Naive B cell (primary cell): ENCODE measurements at regions not wholly inside any gene's neighbourhood (a gene's known extent, or its start where the extent isn't known, plus 50 kb on each side); places are given as distances from the start of the nearest gene placed in this dataset.
"Not testable (repeated sequence)": the region's sequence is repeated elsewhere in the genome, so short reads cannot be mapped to it uniquely, and the experiment has no call there.

ENCODE experiments used
- ATAC-seq, 2 donors: fragments of 150-1000 bp; cut with Tn5 transposase; 2 replicates each; pipeline ENCODE4 v1.10.0; 2021; ENCODE audit warnings: low read depth in 2 of 2, mild to moderate bottlenecking in 2 of 2, moderate library complexity in 2 of 2
- DNase-seq: peaks from one replicate; pipeline ENCODE4 v3.0.0; 2022
- H3K27ac Mint-ChIP-seq, 6 donors: one replicate each; pipeline ENCODE4 v1.8.0; 2020 to 2022; ENCODE audit warnings: mild to moderate bottlenecking in 6 of 6, mixed read lengths in 6 of 6, moderate library complexity in 5 of 6, inconsistent platforms in 2 of 6
- H3K27me3 Mint-ChIP-seq, 3 donors: one replicate each; pipeline ENCODE4 v1.8.0; 2021 to 2022; ENCODE audit warnings: mixed read lengths in 3 of 3, mild to moderate bottlenecking in 1 of 3
- H3K36me3 Mint-ChIP-seq, 2 donors: one replicate each; pipeline ENCODE4 v1.8.0; 2020 to 2022; ENCODE audit warnings: mixed read lengths in 2 of 2, inconsistent platforms in 1 of 2, mild to moderate bottlenecking in 1 of 2
- H3K4me1 Mint-ChIP-seq, 3 donors: one replicate each; pipeline ENCODE4 v1.8.0; 2020 to 2022; ENCODE audit warnings: mixed read lengths in 3 of 3, inconsistent platforms in 1 of 3, mild to moderate bottlenecking in 1 of 3, moderate library complexity in 1 of 3
- H3K4me3 Mint-ChIP-seq, 8 donors: one replicate each; pipeline ENCODE4 v1.8.0; 2020 to 2022; ENCODE audit warnings: mild to moderate bottlenecking in 8 of 8, mixed read lengths in 8 of 8, moderate library complexity in 8 of 8, inconsistent platforms in 2 of 8
- H3K9me3 Mint-ChIP-seq, 7 donors: one replicate each; pipeline ENCODE4 v1.8.0; 2020 to 2022; ENCODE audit warnings: mixed read lengths in 7 of 7, mild to moderate bottlenecking in 5 of 7, inconsistent platforms in 2 of 7, moderate library complexity in 1 of 7

GRCh38 chr6:85252552-85252951, 197.3 kb upstream of the NT5E start:
- ATAC-seq (no peak), DNase-seq (no peak)
- Mint-ChIP-seq H3K27ac (no peak overlapping the region), H3K36me3 (no peaks in the 10 kb centered on the region), H3K4me1 (no peaks in the 10 kb centered on the region), H3K4me3 (no peak overlapping the region), H3K27me3 (peaks cover 0 to 10% (median 0%) of the 10 kb centered on the region in 3 donors), H3K9me3 (peaks cover 8 to 25% (median 10%) of the 10 kb centered on the region in 7 donors)

- no peaks in the 10 kb centered on the region for H3K36me3 Mint-ChIP-seq
- H3K9me3 Mint-ChIP-seq: peaks cover 8 to 28% (median 10%) of the 10 kb centered on the region in 7 donors
- no peak overlapping the region for H3K27ac Mint-ChIP-seq
- peaks cover 0 to 10% (median 0%) of the 10 kb centered on the region in 3 donors for H3K27me3 Mint-ChIP-seq
- ATAC-seq (no peak), DNase-seq (no peak)
- peak overlapping the region in 1 of 8 donors; percentile 17 for H3K4me3 Mint-ChIP-seq
- H3K4me1 Mint-ChIP-seq: no peaks in the 10 kb centered on the region
Measured at GRCh38 chr6:85252085-85252484, 197.8 kb upstream of the NT5E start.

- H3K4me3 Mint-ChIP-seq: no peak overlapping the region
- H3K27ac Mint-ChIP-seq: no peak overlapping the region
- no peak for DNase-seq
Measured at GRCh38 chr6:85251300-85251699, 198.6 kb upstream of the NT5E start.

GRCh38 chr6:85250586-85251220, 199.2 kb upstream of the NT5E start:
- no peaks in the 10 kb centered on the region for H3K36me3 Mint-ChIP-seq

More at GRCh38 chr6:85251300-85251699, 198.6 kb upstream of the NT5E start:
- H3K36me3 Mint-ChIP-seq: no peaks in the 10 kb centered on the region
- ATAC-seq: no peak
- H3K27me3 Mint-ChIP-seq: peaks cover 0 to 10% (median 0%) of the 10 kb centered on the region in 3 donors
- no peaks in the 10 kb centered on the region for H3K4me1 Mint-ChIP-seq
- peaks cover 8 to 33% (median 10%) of the 10 kb centered on the region in 7 donors for H3K9me3 Mint-ChIP-seq

GRCh38 chr6:85245004-85245403, 204.9 kb upstream of the NT5E start:
- DNase-seq: no peak
- Mint-ChIP-seq H3K9me3 (peaks cover 2 to 19% (median 4%) of the 10 kb centered on the region in 7 donors), H3K27me3 (no peaks in the 10 kb centered on the region), H3K4me3 (no peak overlapping the region), H3K36me3 (no peaks in the 10 kb centered on the region), H3K27ac (no peak overlapping the region), H3K4me1 (no peaks in the 10 kb centered on the region)
- no peak for ATAC-seq

More at GRCh38 chr6:85250586-85251220, 199.2 kb upstream of the NT5E start:
- ATAC-seq: no peak
- H3K27me3 Mint-ChIP-seq: peaks cover 0 to 9% (median 0%) of the 10 kb centered on the region in 3 donors
- H3K9me3 Mint-ChIP-seq: peaks cover 8 to 33% (median 10%) of the 10 kb centered on the region in 7 donors
- DNase-seq: no peak
- H3K4me1 Mint-ChIP-seq: no peaks in the 10 kb centered on the region
- H3K4me3 Mint-ChIP-seq: no peak overlapping the region
- no peak overlapping the region for H3K27ac Mint-ChIP-seq

- Mint-ChIP-seq H3K27ac (no peak overlapping the region), H3K27me3 (no peaks in the 10 kb centered on the region), H3K9me3 (peaks cover 0 to 5% (median 0%) of the 10 kb centered on the region in 7 donors), H3K4me1 (no peaks in the 10 kb centered on the region), H3K36me3 (no peaks in the 10 kb centered on the region), H3K4me3 (no peak overlapping the region)
- no peak for ATAC-seq
- no peak for DNase-seq
Measured at GRCh38 chr6:85241498-85242052, 208.3 kb upstream of the NT5E start.

GRCh38 chr6:85240787-85241385, 209.0 kb upstream of the NT5E start:
- H3K27ac Mint-ChIP-seq: no peak overlapping the region

GRCh38 chr6:85237478-85237877, 212.4 kb upstream of the NT5E start:
- DNase-seq (no peak), ATAC-seq (no peak)
- H3K27ac Mint-ChIP-seq: no peak overlapping the region
- no peaks in the 10 kb centered on the region for H3K36me3 Mint-ChIP-seq
- H3K27me3 Mint-ChIP-seq: no peaks in the 10 kb centered on the region
- no peak overlapping the region for H3K4me3 Mint-ChIP-seq
- peaks cover 0 to 8% (median 0%) of the 10 kb centered on the region in 7 donors for H3K9me3 Mint-ChIP-seq
- no peaks in the 10 kb centered on the region for H3K4me1 Mint-ChIP-seq

More at GRCh38 chr6:85240787-85241385, 209.0 kb upstream of the NT5E start:
- Mint-ChIP-seq H3K9me3 (peaks cover 0 to 8% (median 0%) of the 10 kb centered on the region in 7 donors), H3K4me1 (no peaks in the 10 kb centered on the region), H3K27me3 (no peaks in the 10 kb centered on the region), H3K4me3 (no peak overlapping the region), H3K36me3 (no peaks in the 10 kb centered on the region)
- DNase-seq (no peak), ATAC-seq (no peak)

- Mint-ChIP-seq H3K4me1 (no peaks in the 10 kb centered on the region), H3K4me3 (no peak overlapping the region), H3K27ac (no peak overlapping the region), H3K27me3 (no peaks in the 10 kb centered on the region), H3K9me3 (peaks cover 0 to 8% (median 0%) of the 10 kb centered on the region in 7 donors), H3K36me3 (no peaks in the 10 kb centered on the region)
- no peak for ATAC-seq
- no peak for DNase-seq
Measured at GRCh38 chr6:85236636-85237035, 213.2 kb upstream of the NT5E start.

GRCh38 chr6:85227345-85227744, 222.5 kb upstream of the NT5E start:
- H3K27me3 Mint-ChIP-seq, H3K4me3 Mint-ChIP-seq, H3K27ac Mint-ChIP-seq, H3K36me3 Mint-ChIP-seq, ATAC-seq, H3K4me1 Mint-ChIP-seq, DNase-seq: not testable (repeated sequence)
- H3K9me3 Mint-ChIP-seq: peaks cover 12 to 66% (median 28%) of the 10 kb centered on the region in 7 donors

- Mint-ChIP-seq H3K36me3 (peaks cover 0 to 16% of the 10 kb centered on the region in 2 donors), H3K9me3 (peaks cover 25 to 57% (median 51%) of the 10 kb centered on the region in 7 donors)
- H3K27me3 Mint-ChIP-seq, DNase-seq, H3K27ac Mint-ChIP-seq, H3K4me3 Mint-ChIP-seq, H3K4me1 Mint-ChIP-seq, ATAC-seq: not testable (repeated sequence)
Measured at GRCh38 chr6:85212794-85213193, 237.1 kb upstream of the NT5E start.

- Mint-ChIP-seq H3K36me3 (no peaks in the 10 kb centered on the region), H3K27me3 (no peaks in the 10 kb centered on the region), H3K27ac (no peak overlapping the region), H3K4me3 (no peak overlapping the region), H3K9me3 (peaks cover 0 to 25% (median 6%) of the 10 kb centered on the region in 7 donors), H3K4me1 (no peaks in the 10 kb centered on the region)
- ATAC-seq (no peak), DNase-seq (no peak)
Measured at GRCh38 chr6:85195243-85195642, 254.6 kb upstream of the NT5E start.

- Mint-ChIP-seq H3K27me3 (no peaks in the 10 kb centered on the region), H3K27ac (no peak overlapping the region), H3K9me3 (peaks cover 0 to 40% (median 9%) of the 10 kb centered on the region in 7 donors), H3K4me3 (no peak overlapping the region), H3K36me3 (no peaks in the 10 kb centered on the region), H3K4me1 (no peaks in the 10 kb centered on the region)
- ATAC-seq (no peak), DNase-seq (no peak)
Measured at GRCh38 chr6:85193339-85193738, 256.5 kb upstream of the NT5E start.

GRCh38 chr6:85192596-85192995, 257.3 kb upstream of the NT5E start:
- DNase-seq: no peak
- Mint-ChIP-seq H3K4me3 (no peak overlapping the region), H3K27ac (no peak overlapping the region), H3K9me3 (peaks cover 4 to 42% (median 9%) of the 10 kb centered on the region in 7 donors), H3K4me1 (no peaks in the 10 kb centered on the region), H3K27me3 (no peaks in the 10 kb centered on the region), H3K36me3 (no peaks in the 10 kb centered on the region)
- no peak for ATAC-seq
